NCI-H1694 treated with DMSO at 0.1 percent for 48 hours (cell line): ENCODE measurements at regions not wholly inside any gene's neighbourhood (a gene's known extent, or its start where the extent isn't known, plus 50 kb on each side); places are given as distances from the start of the nearest gene placed in this dataset.
"Not testable (repeated sequence)": the region's sequence is repeated elsewhere in the genome, so short reads cannot be mapped to it uniquely, and the experiment has no call there.

ENCODE experiments used
- DNase-seq: peaks from one replicate; lab custom pipeline; 2025; lab: John Stamatoyannopoulos, UW

DNA sequence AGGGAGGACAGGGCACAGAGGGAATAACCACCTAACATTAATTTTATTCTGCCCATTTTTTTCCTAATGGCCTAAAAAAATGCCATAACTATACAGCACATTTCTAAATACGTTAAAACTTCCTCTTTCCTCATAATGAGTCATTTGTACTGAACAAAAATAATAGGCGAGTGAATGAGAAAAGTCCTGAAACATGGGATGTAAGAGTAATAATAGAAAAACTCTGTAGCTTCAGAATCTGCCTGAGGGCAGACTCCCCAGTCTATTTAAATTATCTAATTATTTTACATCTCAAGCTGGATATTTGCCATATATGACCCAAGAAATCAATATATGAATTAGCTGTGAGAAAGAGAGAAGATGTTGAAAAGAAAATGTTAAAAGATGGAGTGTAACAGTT lies 285.1 kb downstream of the TMX3 start:
- DNase-seq = no peak

- DNase-seq = no peak
Measured at GRCh38 chr18:68429111-68429510, 285.8 kb downstream of the TMX3 start.

DNA sequence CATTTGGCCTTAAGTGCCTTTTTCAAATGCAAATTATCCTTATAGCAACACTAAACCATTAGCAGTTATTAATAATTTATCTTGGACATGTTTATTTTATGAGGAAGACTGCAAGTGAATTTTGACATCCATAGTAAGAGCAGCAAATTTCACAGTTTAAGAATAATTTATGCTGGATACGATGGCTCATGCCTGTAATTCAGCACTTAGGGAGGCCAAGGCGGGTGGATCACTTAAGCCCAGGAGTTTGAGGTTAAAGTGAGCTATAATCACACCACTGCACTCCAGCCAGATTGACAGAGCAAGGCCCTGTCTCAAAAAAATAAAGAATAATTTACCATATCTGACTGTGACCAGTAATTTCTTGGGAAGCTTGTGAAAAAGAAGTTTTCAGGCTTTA lies 286.2 kb downstream of the TMX3 start:
- no peak for DNase-seq

GRCh38 chr18:68427951-68428401 lies 286.9 kb downstream of the TMX3 start:
- peak; percentile 95 for DNase-seq

GRCh38 chr18:68426731-68427315 lies 288.1 kb downstream of the TMX3 start:
- DNase-seq = no peak

- no peak for DNase-seq
Measured at GRCh38 chr18:68418881-68419280, 296.0 kb downstream of the TMX3 start.

GRCh38 chr18:68418226-68418868 lies 296.6 kb downstream of the TMX3 start:
- DNase-seq = no peak

GRCh38 chr18:68417826-68418225 lies 297.1 kb downstream of the TMX3 start:
- no peak for DNase-seq

DNA sequence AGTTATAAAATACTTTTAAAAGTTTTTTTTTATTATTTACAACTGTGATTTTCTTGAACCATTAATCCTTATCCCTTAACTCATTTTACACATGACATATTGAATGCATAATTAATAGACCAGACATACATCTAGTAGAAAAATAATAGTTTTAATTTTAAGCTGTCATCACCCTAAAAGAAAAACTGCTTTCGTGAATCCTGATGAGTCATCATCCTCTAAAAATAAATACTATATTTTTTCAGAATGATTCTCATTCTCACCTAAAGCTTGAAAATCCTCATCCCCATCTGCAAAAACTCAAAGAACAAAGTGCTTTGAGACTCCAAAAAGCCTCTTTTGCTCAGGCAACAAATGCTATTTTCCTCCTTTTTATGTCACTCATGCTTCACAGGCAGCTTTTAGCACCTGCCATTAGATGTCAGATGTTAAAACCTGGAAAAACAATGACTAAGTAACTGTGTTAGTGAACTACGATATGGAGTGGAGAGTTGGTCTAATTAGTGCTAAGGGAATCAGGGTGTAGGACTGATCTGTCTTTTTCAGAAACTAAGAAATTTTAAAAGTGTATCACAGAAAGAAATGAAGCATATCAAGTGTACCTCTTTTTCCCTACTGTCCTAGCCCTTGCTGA lies 297.6 kb downstream of the TMX3 start:
- no peak for DNase-seq

DNA sequence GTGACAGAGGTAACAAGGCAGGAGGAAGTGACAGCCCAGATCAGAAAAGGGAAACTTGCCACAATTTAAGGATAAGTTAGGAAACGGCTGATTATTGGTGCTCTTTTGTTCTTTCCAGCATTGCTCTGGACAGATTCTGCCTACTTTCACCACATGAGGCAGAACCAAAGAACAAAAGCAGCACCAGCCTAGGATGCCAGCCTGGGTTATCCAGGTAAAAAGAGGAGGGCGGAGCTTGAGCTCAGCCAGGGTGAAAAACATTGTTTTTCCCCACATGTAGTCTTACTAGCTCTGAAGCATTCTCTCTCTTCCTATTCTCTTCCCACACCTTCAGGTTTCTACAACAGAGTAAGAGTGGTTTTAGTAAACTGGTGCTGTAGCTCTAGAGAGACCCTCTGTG lies 300.5 kb downstream of the TMX3 start:
- DNase-seq = no peak

DNA sequence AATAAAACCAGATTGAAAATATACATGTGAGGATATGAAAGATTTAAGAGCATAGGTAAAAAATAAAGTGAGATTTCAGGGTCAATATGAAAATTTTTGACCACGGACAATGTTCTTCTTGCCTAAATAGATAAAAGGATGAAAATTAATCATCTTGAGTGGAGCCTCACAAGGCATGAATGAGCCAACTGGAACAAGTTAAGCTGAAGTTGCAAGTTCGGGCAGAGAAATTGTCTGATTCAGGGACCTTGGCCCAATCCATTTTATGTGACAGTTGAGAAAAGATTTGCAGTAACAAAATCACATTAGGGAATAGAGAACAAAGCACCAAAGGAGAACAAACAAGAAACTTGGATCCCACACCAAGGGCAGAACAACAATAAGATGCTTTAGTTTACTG lies 305.3 kb downstream of the TMX3 start:
- no peak for DNase-seq

DNA sequence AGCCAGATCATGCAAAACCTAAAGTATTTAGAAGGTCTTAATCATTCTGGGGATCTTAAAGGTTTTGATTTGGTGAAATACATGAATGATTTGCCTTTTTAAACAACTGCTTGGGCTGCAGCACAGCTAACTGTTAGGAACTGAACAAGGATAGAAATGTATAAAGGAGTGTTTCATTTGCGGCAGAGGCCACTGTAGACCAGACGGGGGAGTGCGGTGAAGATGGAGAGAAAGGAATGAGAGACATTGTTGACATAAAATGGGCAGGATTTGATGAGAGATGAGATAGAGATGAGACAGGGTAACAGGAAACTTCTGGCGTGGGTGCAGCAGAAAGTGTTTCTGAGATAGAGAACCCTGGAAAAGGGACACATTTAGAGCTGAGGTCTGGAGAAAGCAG lies 308.1 kb downstream of the TMX3 start:
- no peak for DNase-seq

DNA sequence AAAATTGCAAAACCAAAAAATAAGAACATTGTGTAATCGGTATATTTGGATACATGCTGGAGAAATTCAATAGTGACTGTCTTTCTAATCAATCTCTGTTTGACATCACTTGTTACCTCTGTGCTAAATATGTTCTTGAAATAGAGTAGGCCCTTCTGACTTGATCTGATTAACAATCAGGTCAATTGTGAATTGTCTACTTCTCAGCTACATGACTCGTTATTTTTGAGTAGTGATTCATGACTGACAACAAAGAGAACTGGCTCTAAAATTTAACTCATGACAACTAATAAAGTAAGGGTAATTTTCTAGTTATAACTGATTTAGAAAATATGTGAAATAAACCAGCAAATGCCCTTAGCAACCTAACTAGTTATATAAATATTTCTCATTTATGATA lies 312.1 kb downstream of the TMX3 start:
- DNase-seq = no peak

GRCh38 chr18:68400889-68401288 lies 314.0 kb downstream of the TMX3 start:
- DNase-seq = no peak

DNA sequence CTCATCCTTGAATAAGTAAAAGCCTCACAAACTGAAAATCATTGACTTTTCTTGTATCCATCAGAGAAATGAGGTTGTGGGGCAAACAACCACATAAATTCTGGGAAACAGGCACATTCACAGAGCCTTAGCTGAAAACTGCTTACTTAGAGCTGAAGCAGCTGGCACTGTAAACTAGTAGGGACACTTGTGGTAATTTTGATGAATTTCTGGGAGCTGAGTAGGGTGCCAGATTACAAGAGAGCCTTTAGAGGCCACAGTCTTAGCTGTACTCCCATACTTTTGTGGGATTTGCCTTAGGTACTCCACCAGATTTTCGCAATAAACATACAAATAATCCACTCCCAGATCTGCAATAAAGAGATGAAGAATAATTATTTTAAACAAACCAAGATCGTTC lies 315.2 kb downstream of the TMX3 start:
- no peak for DNase-seq

DNA sequence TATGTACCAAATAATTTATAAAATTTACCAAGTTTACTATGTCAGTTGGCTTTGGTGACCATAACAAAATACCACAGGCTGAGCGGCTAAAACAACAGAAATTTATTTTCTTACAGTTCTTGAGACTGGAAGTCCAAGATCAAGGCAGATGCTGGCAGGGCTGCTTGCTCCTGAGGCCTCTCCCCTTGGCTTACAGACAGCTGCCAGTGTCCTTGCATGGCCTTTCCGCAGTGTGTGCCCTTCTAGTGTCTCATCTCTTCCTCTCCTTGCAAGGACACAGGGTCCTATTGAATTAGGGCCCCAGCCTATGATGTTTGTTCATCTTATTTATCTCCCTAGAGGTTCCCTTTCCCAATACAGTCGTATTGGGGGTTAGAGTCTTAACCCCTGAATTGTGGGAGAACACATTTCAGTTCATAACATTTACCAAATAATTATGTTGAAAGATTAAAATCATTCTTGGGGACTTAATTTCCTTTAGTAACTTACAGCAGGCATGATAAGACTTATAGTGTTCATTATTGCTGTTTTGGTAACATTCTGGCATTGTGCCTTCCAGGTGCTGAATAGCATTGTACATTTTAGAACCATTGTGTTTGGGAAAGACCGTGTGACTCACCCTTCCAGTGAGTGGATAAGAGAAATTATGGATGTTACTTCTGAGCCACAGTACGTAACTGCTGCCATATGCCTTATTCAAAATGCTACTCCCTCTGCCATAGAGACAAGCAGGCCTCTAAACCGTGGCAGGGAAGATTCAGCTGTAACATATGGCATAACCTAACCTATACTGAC lies 317.5 kb downstream of the TMX3 start:
- DNase-seq = no peak

GRCh38 chr18:68394705-68395104 lies 320.2 kb downstream of the TMX3 start:
- DNase-seq = no peak

GRCh38 chr18:68391801-68392200 lies 323.1 kb downstream of the TMX3 start:
- DNase-seq = no peak

GRCh38 chr18:68387246-68387645 lies 327.7 kb downstream of the TMX3 start:
- no peak for DNase-seq

- not testable (repeated sequence) for DNase-seq
Measured at GRCh38 chr18:68383979-68384378, 330.9 kb downstream of the TMX3 start.

- DNase-seq = no peak
Measured at GRCh38 chr18:68376926-68377325, 338.0 kb downstream of the TMX3 start.

GRCh38 chr18:68362907-68363306 lies 352.0 kb downstream of the TMX3 start:
- no peak for DNase-seq

- no peak for DNase-seq
Measured at GRCh38 chr18:68355637-68356036, 359.3 kb downstream of the TMX3 start.
